Anterior cingulate cortex (tissue), 58 donors: ENCODE measurements at regions not wholly inside any gene's neighbourhood (a gene's known extent, or its start where the extent isn't known, plus 50 kb on each side); places are given as distances from the start of the nearest gene placed in this dataset.

Experiments
- DNase-seq, 58 donors: peaks; one replicate each; lab custom pipeline; 2025; lab: John Stamatoyannopoulos, UW

GRCh38 chr6:105824732-105825131, 261.4 kb upstream of the PRDM1 start:
- DNase-seq: no peak

GRCh38 chr6:105821777-105822176, 264.4 kb upstream of the PRDM1 start:
- DNase-seq: no peak

DNA sequence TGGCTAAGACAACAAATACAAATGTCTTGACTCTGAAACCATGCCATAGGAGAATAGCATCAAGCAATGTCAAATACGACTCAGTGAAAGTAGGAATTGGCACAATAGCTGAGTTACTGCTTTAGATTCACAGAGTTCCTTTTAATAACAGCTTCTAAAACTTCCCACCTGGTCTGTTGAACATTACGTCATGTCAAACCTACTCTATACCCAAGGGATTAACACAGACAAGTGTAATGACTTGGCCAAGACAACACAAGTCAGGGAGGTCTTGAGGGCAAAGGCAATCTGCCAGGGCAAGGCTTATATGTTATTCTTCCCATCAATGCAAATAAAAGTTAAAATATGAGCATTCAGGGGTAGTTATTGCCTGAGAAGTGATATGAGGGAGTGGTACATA, 265.1 kb upstream of the PRDM1 start:
- DNase-seq: no peak

DNA sequence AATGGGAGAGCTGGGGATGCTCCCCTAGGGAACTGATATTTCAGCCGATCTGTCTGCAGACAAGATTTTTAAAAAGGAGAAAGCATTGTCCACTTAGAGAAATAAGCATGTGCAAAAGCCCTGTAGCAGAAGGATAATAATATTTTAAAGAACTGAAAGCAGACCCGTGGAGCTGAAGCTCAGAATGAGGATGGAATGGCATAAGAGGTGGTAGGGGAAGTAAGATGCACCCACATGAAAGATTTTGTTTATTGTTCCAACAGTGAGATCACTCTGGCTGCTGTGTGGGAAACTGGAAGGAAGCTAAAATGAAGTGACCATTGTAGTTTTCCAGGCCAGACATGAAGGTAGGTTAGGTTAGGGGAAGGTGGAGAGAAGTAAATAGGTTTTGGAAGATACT, 266.4 kb upstream of the PRDM1 start:
- DNase-seq: no peak

GRCh38 chr6:105818505-105818904, 267.6 kb upstream of the PRDM1 start:
- no peak for DNase-seq

DNA sequence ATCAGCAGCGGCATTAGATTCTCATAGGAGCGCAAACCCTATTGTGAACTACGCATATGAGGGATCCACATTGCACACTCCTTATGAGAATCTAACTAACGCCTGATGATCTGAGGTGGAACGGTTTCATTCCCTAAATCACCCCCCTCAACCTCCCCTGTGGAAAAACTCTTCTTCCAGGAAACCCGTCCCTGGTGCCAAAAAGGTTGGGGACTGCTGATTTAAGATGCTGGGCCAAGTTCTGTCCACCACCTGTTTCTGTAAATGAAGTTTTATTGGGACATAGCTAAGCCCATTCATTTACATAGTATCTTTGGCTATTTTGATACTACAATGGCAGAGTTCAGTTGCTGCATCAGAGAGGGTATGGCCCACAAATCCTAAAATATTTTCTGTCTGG, 268.2 kb upstream of the PRDM1 start:
- DNase-seq: no peak

- peak in 1 of 58 donors; percentile 10 for DNase-seq
Observed at GRCh38 chr6:105817370-105817769, 268.8 kb upstream of the PRDM1 start.

DNA sequence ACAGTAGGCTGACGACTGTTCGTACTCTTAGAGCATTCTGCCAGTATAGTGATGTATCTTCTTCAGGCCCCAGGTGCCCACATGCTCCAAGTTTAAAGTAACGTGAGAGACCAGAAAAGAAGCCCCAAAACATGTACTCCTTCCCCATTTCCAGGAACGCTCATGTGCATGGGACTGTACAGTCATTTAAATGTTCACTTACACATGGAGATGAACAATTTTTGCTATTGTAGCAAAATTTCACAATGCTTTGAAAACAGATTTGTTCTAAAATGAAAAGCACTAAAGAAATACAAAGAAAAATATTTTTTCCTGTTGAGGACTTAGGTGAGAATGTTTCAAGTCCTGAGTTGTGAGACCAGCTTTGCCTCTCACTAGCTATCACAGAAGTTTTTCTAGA, 269.3 kb upstream of the PRDM1 start:
- DNase-seq: no peak

DNA sequence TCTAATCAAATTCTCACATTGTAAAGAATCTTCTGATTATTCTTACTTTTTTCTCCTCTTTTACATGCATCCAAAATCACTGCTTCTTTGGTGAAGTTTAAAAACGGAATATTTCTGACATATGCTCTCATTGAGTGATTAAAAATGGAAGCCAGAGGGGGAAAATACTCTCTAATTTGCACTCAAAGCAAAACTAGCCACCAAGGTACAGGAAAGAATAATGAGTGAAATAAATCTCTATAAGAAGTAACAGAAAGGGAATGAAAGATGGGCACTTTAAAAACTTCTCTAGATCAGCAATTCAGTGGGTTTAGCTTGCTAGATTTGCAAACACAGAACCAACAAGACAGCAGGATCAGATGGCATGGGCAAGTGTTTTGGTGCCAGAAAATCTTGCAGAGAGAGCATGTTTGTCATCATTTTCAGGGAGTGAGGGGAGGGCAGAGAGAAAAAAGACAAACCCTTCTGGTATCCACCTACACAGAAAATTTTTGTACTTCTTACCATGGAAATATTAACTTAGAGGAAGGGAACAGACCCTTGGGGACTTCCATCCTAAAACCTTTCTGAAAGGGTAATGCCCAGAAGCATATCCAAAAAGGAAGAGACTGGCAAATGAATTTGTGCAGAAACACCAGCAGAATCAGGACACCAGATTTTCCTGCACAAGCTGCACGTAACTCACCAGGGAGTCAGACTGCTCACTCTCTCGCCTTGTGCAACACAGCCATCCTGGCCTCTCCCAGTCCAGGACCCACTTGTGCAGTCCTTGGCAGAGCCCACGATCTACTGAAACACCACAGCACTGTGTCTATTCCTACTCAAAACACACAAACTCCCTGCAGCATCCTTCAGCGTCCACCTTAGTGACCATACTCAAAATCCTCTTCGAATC, 270.2 kb upstream of the PRDM1 start:
- DNase-seq: peak in 1 of 58 donors; percentile 26

DNA sequence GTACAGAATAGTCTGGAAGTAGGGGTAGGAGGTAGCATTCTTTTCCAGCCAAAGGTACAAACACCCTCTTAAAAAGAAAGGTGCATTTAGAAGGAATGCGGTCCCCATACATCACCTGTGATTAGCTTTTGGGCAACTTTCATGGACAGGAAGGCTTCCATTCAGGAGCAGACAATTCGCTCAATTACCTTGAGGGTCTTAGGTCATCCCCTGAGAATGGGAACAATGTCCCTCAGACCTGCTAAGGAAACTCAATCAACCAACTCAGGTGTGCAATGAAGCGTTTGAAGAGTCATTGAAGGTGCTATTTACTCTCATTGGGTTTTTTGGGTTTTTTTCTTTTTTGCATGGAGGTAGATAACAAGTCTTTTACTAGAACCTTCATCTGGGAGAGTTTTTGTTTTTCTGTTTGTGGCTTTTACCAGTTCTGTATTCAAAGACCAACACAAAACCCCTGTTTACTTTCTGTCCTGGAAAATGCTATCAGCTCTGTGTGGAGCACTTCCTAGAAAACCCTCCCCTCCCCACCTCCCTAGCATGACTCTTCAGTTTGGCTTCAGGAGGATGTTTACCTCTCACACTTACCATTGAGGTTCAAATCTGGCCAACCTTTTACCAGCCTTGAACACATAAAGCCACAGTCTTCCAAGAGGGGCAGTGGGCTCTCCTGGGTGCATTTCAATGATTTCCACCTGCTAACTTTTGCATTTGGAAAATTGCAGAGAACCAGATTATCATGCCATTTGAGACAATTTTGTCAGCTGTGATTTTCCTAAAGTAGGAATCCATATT, 271.2 kb upstream of the PRDM1 start:
- no peak for DNase-seq

DNA sequence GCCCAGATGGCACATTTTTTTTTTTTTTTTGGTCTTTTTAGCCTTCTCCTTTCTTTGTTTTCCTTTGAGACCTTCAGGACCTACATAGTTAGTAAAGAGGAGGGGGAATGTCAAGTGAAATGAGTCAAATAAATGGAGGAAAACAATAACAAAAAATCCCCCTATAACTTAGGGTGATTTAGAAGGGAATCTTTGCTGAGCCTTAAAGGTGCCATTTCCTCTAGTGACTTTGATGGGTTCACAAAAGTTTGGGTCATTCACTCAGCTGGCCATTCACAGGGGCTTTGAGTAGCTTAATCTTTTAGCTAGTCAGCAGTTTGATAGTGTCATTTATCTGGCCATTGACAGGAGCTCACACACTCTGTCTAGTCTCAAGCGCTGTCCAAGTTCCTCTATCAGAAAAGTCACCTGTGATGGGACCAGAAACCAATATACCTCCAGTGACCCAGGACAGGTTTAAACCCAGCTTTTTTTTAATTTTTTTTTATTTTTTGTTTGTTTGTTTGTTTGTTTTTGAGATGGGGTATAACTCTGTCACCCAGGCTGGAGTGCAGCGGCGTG, 275.1 kb upstream of the PRDM1 start:
- DNase-seq: no peak

- DNase-seq: peak in 9 of 58 donors; percentile 5 to 42 (median 15)
Observed at GRCh38 chr6:105810105-105810921, 275.8 kb upstream of the PRDM1 start.

DNA sequence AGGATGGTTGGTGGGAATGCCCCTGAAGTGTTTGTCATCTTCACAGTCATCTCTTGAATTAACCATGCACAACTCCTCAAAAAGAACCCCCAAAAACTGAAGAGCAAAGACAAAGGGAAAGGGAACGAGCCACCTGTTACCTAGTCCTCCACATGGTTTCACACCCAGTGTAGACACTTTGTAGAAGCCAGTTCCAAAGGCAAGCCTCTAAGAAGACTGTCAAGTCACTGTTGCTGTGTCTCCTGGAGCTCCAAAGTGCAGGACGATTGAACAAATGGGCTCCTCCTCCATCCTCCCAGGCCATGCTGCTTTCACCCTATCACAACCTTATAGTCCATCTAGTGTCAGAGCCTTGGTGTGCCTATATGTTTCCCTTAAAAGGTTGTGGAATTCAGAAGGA, 277.6 kb upstream of the PRDM1 start:
- no peak for DNase-seq

DNA sequence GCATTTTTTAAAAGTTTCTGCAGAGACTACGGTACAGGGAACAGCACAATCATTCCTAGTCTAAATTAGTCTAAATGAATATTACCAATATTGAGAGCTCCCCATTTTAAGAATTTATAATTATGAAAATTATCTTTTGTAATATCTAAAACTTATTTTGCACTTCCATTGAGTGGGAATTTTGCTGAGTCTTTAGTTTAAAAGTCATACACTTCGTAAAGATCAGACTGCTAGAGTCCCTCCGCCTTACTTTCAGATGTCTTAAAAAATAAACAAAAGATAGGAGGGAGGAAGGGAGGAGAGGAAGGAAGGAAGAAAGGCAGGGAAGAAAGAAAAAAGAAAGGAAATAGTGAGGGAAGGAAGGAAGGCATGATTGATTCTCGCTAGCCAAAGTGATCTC, 278.2 kb upstream of the PRDM1 start:
- no peak for DNase-seq

DNA sequence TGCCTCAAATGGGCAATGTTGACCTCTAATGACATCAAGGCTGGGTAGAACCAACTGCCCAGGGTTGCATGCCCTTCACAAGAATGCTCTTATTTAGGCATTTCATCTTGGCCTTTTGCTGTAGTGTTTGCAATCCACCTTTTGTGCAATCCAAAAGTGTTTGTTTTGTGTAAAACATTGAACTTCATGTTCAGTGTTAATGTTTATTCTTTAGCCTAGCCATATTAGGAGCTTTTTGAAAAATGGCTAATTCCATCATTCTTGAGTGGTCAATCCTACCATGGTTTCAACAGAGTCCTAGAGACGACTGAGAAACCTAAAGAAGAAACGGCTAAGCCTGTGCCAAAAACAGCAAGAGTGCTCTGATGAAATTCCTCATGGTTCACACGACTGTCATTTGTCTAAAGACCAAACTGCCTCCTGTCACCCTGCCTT, 279.6 kb upstream of the PRDM1 start:
- no peak for DNase-seq

GRCh38 chr6:105805501-105806023, 280.6 kb upstream of the PRDM1 start:
- DNase-seq: no peak

DNA sequence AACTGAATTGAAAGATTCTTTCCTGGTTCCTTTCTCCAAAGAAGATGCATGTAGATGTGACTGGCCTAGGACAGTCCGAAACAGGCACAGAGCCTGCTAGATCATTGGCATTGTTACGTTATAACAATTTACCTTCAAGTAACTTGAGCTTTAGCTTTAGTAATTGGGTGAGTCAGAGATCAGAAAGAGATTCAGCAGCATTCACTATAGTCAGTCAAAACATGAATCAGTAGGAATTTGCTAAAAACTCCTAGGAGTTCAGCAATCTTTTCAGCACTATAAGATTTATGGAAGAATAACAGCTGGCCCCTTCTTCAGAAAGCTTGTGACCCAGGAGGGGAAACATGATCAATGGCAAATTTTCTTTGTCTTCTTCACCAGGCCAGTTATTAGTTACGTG, 281.7 kb upstream of the PRDM1 start:
- no peak for DNase-seq

DNA sequence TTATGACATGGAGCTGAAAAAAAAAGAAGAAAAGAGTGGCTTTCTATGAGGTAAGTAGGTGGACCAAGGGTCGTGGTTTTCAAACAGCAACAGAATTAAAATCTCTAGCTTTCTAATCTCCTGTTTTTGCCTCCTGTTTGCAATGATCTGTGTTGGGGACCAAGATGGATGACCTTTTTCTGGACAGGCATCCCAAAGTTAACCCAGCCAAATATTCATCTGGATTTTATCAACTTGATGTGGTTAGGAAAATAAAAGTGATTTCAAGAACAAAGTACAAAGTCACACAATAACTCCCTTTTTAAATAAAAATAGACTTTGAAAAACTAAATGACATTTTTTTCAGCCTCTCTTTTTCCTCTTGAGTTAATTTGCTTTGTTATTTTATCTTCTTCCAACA, 282.1 kb upstream of the PRDM1 start:
- DNase-seq: no peak

DNA sequence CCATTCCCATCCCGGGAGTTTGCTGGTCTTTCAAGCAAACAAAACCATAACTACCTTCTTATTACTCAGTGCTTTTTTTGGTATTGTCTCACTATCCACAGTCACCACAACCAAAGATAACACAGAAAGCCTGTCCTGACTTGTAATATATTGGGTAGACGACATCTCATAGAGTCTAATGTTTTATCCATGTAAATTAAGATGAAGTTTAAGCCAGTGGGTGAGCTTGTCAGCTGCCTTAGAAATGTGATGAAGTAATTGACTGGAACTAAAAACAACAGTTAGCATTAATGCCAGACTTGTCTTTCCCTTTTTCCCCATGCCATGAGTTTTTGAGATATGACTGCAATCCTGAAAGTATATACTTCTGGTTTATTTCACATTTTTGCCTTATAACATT, 282.7 kb upstream of the PRDM1 start:
- no peak for DNase-seq

GRCh38 chr6:105802703-105803102, 283.4 kb upstream of the PRDM1 start:
- DNase-seq: no peak
